Erythroblast (primary cell): ENCODE measurements at regions not wholly inside any gene's neighbourhood (a gene's known extent, or its start where the extent isn't known, plus 50 kb on each side); places are given as distances from the start of the nearest gene placed in this dataset.

Source experiments
- DNase-seq, 2 experiments: peaks; one replicate each; lab custom pipeline; 2025; lab: John Stamatoyannopoulos, UW
- GATA1 ChIP-seq: IDR thresholded peaks from 2 replicates; pipeline ENCODE4 v1.6.1; 2011; ENCODE audit warnings: low read depth, mild to moderate bottlenecking, control low read depth, low read length, moderate library complexity
- POLR2A ChIP-seq: IDR thresholded peaks from 2 replicates; pipeline ENCODE4 v1.6.1; 2011; ENCODE audit warnings: mild to moderate bottlenecking, low read length

GRCh38 chr4:125750828-125751466 lies 436.2 kb downstream of the FAT4 start:
- TF ChIP-seq GATA1 (no peak), POLR2A (no peak)
- DNase-seq: no peak

GRCh38 chr4:125758438-125758837 lies 443.7 kb downstream of the FAT4 start:
- TF ChIP-seq GATA1 (no peak), POLR2A (no peak)
- no peak for DNase-seq

DNA sequence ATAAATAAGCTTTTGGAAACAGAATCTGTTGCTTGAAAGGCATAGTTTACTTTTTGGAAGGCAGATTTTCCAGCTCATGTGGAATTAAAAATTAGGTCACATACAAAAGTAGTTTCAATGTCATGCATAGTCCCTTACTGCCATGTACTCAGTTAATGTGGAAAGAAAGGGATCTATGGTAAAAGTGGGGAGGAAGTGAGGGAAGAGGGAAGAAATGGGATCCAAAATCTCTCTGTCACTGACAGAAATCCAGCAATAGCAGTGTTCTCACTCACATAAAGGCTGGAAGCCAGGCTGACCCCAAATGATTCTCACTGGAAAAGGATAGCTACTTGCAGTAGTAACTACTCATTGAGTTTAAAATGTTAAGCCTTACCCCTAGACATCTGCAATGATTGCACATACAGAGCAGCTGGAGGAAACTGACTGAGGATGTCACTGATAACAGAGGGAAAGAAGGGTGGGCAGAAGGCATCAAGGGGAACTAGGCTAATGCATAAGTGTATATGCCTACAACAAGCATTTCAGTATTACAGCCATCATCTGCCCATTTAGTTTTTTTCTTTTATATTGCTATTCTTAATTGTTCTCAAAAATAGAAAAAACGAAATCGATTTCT lies 445.6 kb downstream of the FAT4 start:
- DNase-seq: no peak
- TF ChIP-seq GATA1 (no peak), POLR2A (no peak)

GRCh38 chr4:125760956-125761355 lies 446.2 kb downstream of the FAT4 start:
- TF ChIP-seq POLR2A: no peak
- TF ChIP-seq GATA1: no peak
- no peak for DNase-seq

GRCh38 chr4:125762537-125762936 lies 447.8 kb downstream of the FAT4 start:
- TF ChIP-seq GATA1: no peak
- no peak for TF ChIP-seq POLR2A
- no peak for DNase-seq

DNA sequence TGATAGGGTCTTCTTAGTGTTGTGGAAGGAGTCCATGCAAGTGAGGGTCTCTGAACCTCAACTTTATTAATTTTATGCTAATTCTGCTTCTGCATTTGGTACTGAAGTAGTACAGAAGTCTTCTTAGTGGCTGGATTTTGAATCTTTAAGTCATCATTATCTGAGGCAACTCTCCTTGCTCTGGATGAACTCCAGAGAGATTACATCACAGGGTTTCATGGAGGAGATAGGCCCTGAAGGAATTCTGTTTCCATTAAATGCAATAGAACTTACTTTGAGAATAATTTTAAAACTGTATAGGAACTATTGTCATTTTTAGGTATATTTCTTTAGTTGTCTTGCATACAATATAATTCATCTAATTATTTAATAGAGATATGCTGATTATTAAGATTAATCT lies 451.2 kb downstream of the FAT4 start:
- DNase-seq: no peak
- TF ChIP-seq GATA1 (no peak), POLR2A (no peak)

DNA sequence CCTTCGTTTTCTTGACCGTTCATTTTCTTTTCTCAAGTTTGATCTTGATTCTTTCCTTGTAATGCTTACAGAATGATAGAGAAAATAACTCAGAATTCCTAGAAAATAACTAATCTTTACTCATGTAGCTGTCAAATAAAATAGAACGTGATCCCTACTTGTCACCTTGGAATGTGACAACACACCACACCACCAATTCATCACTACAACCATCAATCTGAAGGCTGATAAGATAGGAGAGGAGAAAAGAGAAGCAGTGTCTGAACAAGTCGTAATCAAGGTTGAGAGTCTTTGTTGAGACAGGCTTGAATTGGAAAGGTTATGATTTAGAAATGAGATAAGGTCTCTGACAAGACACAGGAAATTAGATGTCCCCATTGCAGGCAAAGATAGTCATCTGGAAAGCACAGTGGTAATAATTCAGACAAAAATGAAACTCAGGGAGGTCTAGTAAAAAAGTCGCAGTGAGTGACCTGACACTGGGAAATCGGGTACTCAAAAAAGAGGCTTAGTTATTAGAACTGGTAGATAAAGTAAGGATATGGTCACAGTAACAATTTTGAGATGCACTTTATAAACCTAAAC lies 456.2 kb downstream of the FAT4 start:
- TF ChIP-seq GATA1: no peak
- TF ChIP-seq POLR2A: no peak
- no peak for DNase-seq

DNA sequence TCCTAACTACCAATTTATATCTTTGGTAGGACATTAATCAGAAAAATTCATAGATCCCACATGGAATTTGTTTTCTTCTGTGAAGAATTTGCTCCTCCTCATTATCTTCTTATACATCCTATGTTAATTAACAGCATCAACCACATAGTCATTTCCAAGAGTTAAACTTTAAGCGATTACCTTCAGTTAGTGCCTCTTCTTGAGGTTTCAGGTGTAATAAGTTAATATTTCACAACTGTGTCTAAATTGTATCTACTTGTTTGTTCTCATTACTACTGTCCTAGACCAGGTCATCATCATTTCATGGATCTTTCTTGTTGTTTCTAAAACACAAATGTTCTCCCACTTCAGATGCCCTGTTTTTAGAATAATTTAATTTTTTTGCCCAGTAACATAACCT lies 457.9 kb downstream of the FAT4 start:
- TF ChIP-seq POLR2A (no peak), GATA1 (no peak)
- no peak for DNase-seq

DNA sequence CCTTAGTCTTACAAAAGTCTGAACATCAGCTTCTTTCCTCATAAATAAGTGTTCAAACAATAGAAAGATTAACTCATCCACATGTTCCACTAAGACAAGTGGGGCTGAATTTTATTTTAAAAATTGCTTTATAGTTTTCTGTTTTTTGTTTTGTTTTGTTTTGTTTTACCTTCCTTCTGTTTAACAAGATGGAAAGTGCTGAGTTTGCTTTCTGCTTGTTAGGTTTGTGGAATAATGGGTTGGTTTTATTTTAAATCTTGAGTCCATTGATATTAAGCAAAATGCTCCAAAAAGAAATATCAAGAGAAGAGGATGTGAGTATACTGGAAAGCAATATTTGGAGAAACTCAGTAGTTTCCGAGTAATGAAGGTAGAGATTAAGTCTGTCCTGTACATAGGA lies 458.7 kb downstream of the FAT4 start:
- TF ChIP-seq POLR2A: no peak
- no peak for TF ChIP-seq GATA1

DNA sequence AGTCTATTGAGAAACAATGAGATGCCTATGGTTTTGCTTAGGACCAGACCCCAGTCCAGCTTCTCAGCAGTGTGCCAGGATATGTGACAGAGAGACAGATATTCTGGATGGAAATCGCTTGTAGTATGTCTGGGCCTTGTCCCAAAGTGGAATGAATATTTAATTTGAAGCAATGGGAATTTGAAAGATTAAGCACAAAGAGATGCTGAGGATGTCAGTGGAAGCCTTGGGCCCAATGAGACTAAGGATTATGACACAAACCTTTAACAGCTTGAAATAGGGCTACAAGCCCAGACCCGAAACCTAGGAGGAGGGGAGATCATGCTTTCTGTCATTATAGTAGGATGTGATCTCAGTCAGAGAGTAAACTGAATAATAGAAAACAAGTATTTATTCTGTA lies 459.2 kb downstream of the FAT4 start:
- no peak for TF ChIP-seq POLR2A
- TF ChIP-seq GATA1: no peak
- no peak for DNase-seq

More for the DNA sequence above, 458.7 kb downstream of the FAT4 start:
- DNase-seq: no peak

DNA sequence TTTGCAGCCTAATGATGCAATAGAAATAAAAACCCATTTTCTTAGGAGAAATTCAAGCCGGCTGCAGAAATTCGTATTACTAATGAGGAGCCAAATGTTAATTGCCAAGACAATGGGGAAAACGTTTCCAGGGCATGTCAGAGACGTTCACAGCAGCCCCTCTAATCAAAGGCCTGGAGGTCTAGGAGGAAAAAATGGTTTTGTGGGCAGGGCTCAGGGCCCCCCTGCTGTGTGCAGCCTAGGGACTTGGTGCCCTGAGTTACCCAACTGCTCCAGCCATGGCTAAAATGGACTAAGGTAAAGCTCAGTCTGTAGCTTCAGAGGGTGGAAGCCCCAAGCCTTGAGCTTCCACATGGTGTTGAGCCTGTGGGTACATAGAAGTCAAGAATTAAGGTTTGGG lies 461.4 kb downstream of the FAT4 start:
- TF ChIP-seq POLR2A: no peak
- no peak for TF ChIP-seq GATA1
- no peak for DNase-seq

DNA sequence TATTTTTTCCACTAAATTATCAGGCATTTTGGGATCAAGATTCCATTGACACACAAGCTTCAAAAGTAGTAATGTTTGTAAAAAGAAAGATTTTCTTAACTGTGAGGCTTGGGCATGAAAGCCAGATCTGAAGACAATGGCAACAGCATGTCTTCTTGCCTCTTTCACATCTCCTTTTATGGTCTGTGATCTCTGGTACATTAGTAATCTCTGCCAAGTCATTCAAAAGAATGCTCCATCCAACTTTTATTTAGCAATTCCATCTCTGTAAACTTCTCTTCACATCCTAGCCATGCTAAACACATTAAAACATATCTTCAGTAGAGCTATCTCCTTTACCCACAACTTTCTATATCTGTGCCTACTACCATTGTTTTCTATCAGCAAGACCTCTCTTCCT lies 465.4 kb downstream of the FAT4 start:
- no peak for DNase-seq
- TF ChIP-seq POLR2A (no peak), GATA1 (no peak)

- TF ChIP-seq GATA1 (no peak), POLR2A (no peak)
- no peak for DNase-seq
Measured at GRCh38 chr4:125780747-125781146, 466.0 kb downstream of the FAT4 start.

DNA sequence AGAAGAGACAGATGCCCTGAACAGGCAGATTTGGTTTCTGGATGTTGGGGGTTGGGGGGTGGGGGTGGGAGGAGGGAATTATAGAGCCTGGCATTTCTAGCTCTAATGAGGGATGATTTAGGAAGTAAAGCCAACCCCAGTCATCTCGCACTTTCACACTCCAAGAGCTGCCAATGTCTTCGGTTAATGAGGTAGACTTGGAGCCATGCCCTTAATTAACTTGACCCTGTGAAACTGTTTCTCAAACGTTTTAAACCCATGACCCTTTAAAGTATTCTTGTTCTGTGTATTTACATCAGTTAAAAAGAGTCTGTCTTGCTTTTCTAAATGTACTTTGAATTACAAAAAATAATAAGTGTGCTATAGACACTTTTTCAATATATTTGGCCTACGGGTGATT lies 466.9 kb downstream of the FAT4 start:
- TF ChIP-seq GATA1: no peak
- TF ChIP-seq POLR2A: no peak
- DNase-seq: no peak
